HEK293 (cell line): ENCODE measurements at regions not wholly inside any gene's neighbourhood (a gene's known extent, or its start where the extent isn't known, plus 50 kb on each side); places are given as distances from the start of the nearest gene placed in this dataset.

Source experiments
- GLI2 ChIP-seq: fragments of 450-650 bp; formaldehyde crosslinking; IDR thresholded peaks from 2 replicates; pipeline ENCODE4; 2017; ENCODE audit warnings: missing biosample characterization, missing genetic modification characterization, low read depth, borderline replicate concordance
- HOXA7 ChIP-seq: sonication (generic); formaldehyde crosslinking; IDR thresholded peaks from 2 replicates; pipeline ENCODE4 v1.8.1; 2022; ENCODE audit warnings: missing genetic modification reagents, borderline replicate concordance
- TCF7L2 ChIP-seq: IDR thresholded peaks from 2 replicates; pipeline ENCODE4 v1.6.1; 2011; ENCODE audit warnings: low read depth, mild to moderate bottlenecking, inconsistent platforms, low read length, moderate library complexity, borderline replicate concordance
- ZNF558 ChIP-seq: fragments of 450-650 bp; formaldehyde crosslinking; IDR thresholded peaks from 2 replicates; pipeline ENCODE4 v1.5.1; 2016; ENCODE audit warnings: missing biosample characterization, missing genetic modification characterization
- ZNF561 ChIP-seq: fragments of 450-650 bp; IDR thresholded peaks from 2 replicates; pipeline ENCODE4 v1.5.1; 2018; ENCODE audit warnings: missing biosample characterization, missing genetic modification characterization, borderline replicate concordance
- TF ChIP-seq, protein P1 (sequence below): fragments of 450-650 bp; formaldehyde crosslinking; IDR thresholded peaks from 2 replicates; pipeline ENCODE4 v1.5.1; 2016; ENCODE audit warnings: missing biosample characterization, missing genetic modification characterization

DNA sequence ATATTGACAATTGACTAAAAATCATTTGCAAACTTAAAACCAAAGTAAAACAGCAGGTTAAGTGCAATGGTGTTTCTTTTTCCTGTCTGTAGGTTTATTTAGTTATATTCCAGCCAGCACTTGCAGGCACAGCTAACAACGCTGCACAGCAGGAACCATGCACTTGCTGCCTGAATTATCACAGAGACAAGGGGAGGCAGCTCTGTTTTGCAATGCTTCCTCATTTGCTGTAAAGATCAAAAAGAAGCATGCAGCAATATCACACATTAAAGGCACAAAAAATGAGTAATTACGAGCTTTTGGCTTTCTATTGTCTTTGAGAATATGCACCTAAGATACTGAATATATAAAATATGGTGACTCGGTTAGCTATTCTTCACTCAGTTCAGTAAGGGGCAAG, 241.9 kb downstream of the EPHA7 start:
- no peak for TF ChIP-seq TCF7L2
- TF ChIP-seq, protein P1, sequence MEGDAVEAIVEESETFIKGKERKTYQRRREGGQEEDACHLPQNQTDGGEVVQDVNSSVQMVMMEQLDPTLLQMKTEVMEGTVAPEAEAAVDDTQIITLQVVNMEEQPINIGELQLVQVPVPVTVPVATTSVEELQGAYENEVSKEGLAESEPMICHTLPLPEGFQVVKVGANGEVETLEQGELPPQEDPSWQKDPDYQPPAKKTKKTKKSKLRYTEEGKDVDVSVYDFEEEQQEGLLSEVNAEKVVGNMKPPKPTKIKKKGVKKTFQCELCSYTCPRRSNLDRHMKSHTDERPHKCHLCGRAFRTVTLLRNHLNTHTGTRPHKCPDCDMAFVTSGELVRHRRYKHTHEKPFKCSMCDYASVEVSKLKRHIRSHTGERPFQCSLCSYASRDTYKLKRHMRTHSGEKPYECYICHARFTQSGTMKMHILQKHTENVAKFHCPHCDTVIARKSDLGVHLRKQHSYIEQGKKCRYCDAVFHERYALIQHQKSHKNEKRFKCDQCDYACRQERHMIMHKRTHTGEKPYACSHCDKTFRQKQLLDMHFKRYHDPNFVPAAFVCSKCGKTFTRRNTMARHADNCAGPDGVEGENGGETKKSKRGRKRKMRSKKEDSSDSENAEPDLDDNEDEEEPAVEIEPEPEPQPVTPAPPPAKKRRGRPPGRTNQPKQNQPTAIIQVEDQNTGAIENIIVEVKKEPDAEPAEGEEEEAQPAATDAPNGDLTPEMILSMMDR (tag by site-specific recombination), result no peak
- no peak for TF ChIP-seq ZNF561 (tag by site-specific recombination)
- no peak for TF ChIP-seq ZNF558 (tag by site-specific recombination)
- TF ChIP-seq HOXA7 (CRISPR knock-in tag), result no peak
- no peak for TF ChIP-seq GLI2 (tag by site-specific recombination)
